Esophagus squamous epithelium (tissue), 5 donors: ENCODE measurements at regions not wholly inside any gene's neighbourhood (a gene's known extent, or its start where the extent isn't known, plus 50 kb on each side); places are given as distances from the start of the nearest gene placed in this dataset.

Experiments used
- DNase-seq: peaks from one replicate; lab custom pipeline; 2025; lab: John Stamatoyannopoulos, UW
- H3K27ac ChIP-seq, 4 donors: fragments of 200-600 bp; sonication (generic); one replicate each; pipeline ENCODE4 v1.5.1; 2016 to 2019; ENCODE audit warnings: mild to moderate bottlenecking in 1 of 4
- H3K27me3 ChIP-seq, 4 donors: fragments of 200-600 bp; sonication (generic); 1 replicate in 3 of 4; 2 replicates in 1 of 4; pipeline versions ENCODE4 v1.5.1 to v1.6.0; 2017 to 2021; ENCODE audit warnings: antibody characterized with exemption in 1 of 4
- H3K36me3 ChIP-seq, 3 donors: fragments of 200-600 bp; sonication (generic); one replicate each; pipeline ENCODE4 v1.5.1; 2016 to 2019
- H3K4me1 ChIP-seq, 3 donors: fragments of 200-600 bp; sonication (generic); one replicate each; pipeline ENCODE4 v1.5.1; 2017 to 2019
- H3K4me3 ChIP-seq, 4 donors: fragments of 200-600 bp; sonication (generic); 1 replicate in 3 of 4; 2 replicates in 1 of 4; pipeline ENCODE4 v1.5.1; 2016 to 2019; ENCODE audit warnings: mild to moderate bottlenecking in 2 of 4, moderate library complexity in 1 of 4
- H3K9me3 ChIP-seq, 3 donors: fragments of 200-600 bp; sonication (generic); one replicate each; pipeline ENCODE4 v1.5.1; 2016 to 2019
- CTCF ChIP-seq, 6 experiments: fragments of 450-650 bp in 4 of 6; fragments of 200-600 bp in 2 of 6; sonication (generic) in 2 of 6; IDR thresholded peaks; one replicate each; pipeline ENCODE4 v1.5.1; 2016 to 2019; ENCODE audit warnings: antibody characterized with exemption in 6 of 6, mild to moderate bottlenecking in 4 of 6, moderate library complexity in 4 of 6
- POLR2A ChIP-seq, 4 donors: fragments of 450-650 bp; IDR thresholded peaks; one replicate each; pipeline ENCODE4 v1.6.1; 2017; ENCODE audit warnings: antibody characterized with exemption in 4 of 4, mild to moderate bottlenecking in 4 of 4, moderate library complexity in 3 of 4
- WGBS, 2 donors: methylation state at CpG; one replicate each; pipeline ENCODE4 v1.1.5; 2018; 5-methylcytosine and 5-hydroxymethylcytosine counted together
- intact Hi-C: fragments of 100-400 bp; cut with DNase I; formaldehyde crosslinking; loops from one replicate; pipeline ENCODE4 v1.15.0; 2022
- donor health status: DM: yes; HTN: yes; CAD: no.

GRCh38 chr17:6276711-6277110, 158.2 kb downstream of the AIPL1 start:
- Histone ChIP-seq H3K9me3 (no peaks in the 10 kb centered on the region), H3K27ac (no peak overlapping the region), H3K36me3 (no peaks in the 10 kb centered on the region), H3K4me3 (no peak overlapping the region), H3K27me3 (peaks cover 0 to 4% (median 0%) of the 10 kb centered on the region in 4 donors), H3K4me1 (no peaks in the 10 kb centered on the region)
- TF ChIP-seq POLR2A (IDR thresholded peaks at IDR 0.05) (no peak), CTCF (IDR thresholded peaks at IDR 0.05) (no peak)
- no peak for DNase-seq
- intact Hi-C loops = no loop called here
- 33 to 56% methylated on average over 5 of the region's 5 CpGs for WGBS, 2 donors

- TF ChIP-seq CTCF (IDR thresholded peaks at IDR 0.05) (no peak), POLR2A (IDR thresholded peaks at IDR 0.05) (no peak)
- H3K27me3 ChIP-seq = no peaks in the 10 kb centered on the region
- no peaks in the 10 kb centered on the region for H3K4me1 ChIP-seq
- H3K9me3 ChIP-seq = no peaks in the 10 kb centered on the region
- H3K36me3 ChIP-seq = no peaks in the 10 kb centered on the region
- no peak overlapping the region for H3K4me3 ChIP-seq
- no peak overlapping the region for H3K27ac ChIP-seq
- 69 to 82% methylated on average over 6 of the region's 6 CpGs for WGBS, 2 donors
- no peak for DNase-seq
- intact Hi-C loops = no loop called here
These were observed 160.6 kb downstream of the AIPL1 start for GRCh38 chr17:6274310-6274709.

GRCh38 chr17:6269478-6269877, 165.4 kb downstream of the AIPL1 start:
- Histone ChIP-seq H3K4me1 (no peaks in the 10 kb centered on the region), H3K27me3 (no peaks in the 10 kb centered on the region), H3K4me3 (no peak overlapping the region), H3K9me3 (no peaks in the 10 kb centered on the region), H3K36me3 (no peaks in the 10 kb centered on the region), H3K27ac (no peak overlapping the region)
- intact Hi-C loops = no loop called here
- WGBS, 2 donors = 14% methylated on average over 4 of the region's 4 CpGs
- DNase-seq = no peak
- TF ChIP-seq CTCF (IDR thresholded peaks at IDR 0.05) (no peak), POLR2A (IDR thresholded peaks at IDR 0.05) (no peak)

DNA sequence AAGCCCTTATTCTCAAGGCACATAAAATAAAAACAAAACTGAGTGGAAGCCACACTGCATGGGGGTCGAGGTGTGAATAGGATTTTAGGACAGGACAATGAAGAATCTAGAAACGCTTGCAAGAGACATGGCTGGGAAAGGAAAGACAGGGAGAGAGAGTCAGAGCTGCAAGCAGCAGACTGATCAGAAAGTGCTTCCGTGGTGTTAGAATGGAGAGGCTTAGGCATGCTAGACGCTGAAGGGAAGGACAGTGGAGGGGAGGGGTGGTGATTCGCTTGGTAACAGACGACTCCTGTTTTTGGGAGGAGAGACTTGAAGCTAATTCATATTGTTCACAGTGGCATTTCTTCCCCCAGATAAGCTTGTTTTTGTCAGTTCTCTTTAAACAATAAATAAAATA, 173.5 kb downstream of the AIPL1 start:
- H3K36me3 ChIP-seq = no peaks in the 10 kb centered on the region

DNA sequence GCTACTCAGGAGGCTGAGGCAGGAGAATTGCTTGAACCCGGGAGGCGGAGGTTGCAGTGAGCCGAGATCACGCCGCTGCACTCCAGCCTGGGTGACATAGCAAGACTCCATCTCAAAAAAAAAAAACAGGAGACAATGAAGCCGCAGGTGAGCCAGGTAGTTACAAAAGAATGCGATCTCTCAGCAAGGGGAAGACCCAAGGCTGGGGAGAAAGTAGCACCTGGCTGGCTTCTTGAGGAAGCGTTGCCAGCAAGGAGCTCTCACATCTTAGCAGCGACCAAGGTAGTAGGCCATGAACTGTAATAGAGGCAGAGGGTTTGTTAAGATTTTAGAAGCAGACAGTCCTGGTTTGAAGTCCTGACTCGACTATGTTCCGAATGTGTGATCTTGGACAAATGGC, 175.0 kb downstream of the AIPL1 start:
- DNase-seq = no peak
- H3K27me3 ChIP-seq = peaks cover 0 to 38% (median 0%) of the 10 kb centered on the region in 4 donors
- intact Hi-C loops = no loop called here
- H3K4me1 ChIP-seq = no peaks in the 10 kb centered on the region
- 72 to 81% methylated on average over 8 to 11 of the region's 11 CpGs for WGBS, 2 donors
- TF ChIP-seq CTCF (IDR thresholded peaks at IDR 0.05) = no peak
- TF ChIP-seq POLR2A (IDR thresholded peaks at IDR 0.05) = no peak
- H3K9me3 ChIP-seq = no peaks in the 10 kb centered on the region
- H3K27ac ChIP-seq = no peak overlapping the region
- no peak overlapping the region for H3K4me3 ChIP-seq
- no peaks in the 10 kb centered on the region for H3K36me3 ChIP-seq

More for the DNA sequence above, 173.5 kb downstream of the AIPL1 start:
- DNase-seq = no peak
- Histone ChIP-seq H3K4me1 (no peaks in the 10 kb centered on the region), H3K9me3 (no peaks in the 10 kb centered on the region), H3K27ac (no peak overlapping the region), H3K27me3 (peaks cover 0 to 32% (median 0%) of the 10 kb centered on the region in 4 donors), H3K4me3 (no peak overlapping the region)
- 18 to 19% methylated on average over 6 of the region's 6 CpGs for WGBS, 2 donors
- no peak for TF ChIP-seq CTCF (IDR thresholded peaks at IDR 0.05)
- TF ChIP-seq POLR2A (IDR thresholded peaks at IDR 0.05) = no peak
- intact Hi-C loops = no loop called here
